ENCODE measurements at regions not wholly inside any gene's neighbourhood (a gene's known extent, or its start where the extent isn't known, plus 50 kb on each side); places are given as distances from the start of the nearest gene placed in this dataset.
A peak's percentile ranks its signal among the peaks of the same experiment; 100 is the strongest.
"Not testable (repeated sequence)": the region's sequence is repeated elsewhere in the genome, so short reads cannot be mapped to it uniquely, and the experiment has no call there.

DNA sequence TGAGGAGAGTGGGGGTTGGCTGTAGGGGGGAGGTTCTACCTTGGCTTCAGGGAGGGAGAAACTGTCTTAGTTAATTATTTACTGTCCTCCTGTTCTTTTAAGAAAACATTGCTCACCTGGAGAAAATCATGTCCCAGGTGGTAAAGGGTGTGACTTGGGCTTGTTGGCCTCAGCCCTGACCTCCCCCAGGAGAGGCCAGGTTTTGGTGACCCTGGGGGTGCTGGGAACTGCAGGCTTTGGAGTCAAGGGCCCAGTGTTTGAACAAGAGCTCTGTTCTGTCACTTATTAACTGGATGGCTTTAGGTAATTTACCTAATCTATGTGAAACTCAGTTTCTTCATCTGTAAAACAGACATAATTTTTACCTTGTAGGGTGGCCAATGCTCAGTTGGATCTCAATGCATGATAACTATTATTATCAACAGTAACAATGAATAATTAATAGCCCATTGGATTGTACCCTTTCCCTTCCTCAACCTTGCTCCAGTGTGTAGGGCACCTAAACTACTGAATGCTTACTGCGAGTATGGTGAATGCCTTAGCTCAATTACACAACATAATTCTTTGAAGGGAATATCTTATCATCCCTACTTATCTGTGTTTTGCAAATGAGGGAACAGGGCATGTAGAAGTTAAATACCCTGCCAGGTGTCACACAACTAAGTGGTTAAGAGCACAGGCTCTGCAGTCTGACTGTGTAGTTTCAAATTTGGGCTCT lies 959.4 kb upstream of the DEFB115 start:
- not testable (repeated sequence) for DNase-seq

DNA sequence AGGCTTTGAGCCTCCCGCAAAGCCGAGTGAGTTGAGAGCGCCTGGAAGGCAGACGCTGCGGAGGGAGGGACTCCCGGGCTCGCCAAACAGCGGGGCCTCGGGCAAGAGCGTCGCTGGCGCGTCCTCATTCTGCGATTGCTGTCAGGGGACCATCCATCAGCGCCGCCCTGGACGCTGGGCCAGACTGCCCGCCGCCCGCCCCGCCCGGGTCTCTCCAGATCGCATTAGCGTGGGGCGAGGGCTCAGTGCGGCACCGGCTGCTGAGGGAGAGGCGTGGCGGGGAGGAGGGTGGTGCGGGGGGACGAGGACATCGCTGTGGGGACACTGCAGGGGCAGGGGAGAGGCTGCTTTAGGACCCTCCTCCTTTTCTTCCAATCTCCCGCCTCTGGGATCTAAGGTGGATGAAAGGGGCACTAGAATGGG lies 957.2 kb upstream of the DEFB115 start:
- not testable (repeated sequence) for DNase-seq

DNA sequence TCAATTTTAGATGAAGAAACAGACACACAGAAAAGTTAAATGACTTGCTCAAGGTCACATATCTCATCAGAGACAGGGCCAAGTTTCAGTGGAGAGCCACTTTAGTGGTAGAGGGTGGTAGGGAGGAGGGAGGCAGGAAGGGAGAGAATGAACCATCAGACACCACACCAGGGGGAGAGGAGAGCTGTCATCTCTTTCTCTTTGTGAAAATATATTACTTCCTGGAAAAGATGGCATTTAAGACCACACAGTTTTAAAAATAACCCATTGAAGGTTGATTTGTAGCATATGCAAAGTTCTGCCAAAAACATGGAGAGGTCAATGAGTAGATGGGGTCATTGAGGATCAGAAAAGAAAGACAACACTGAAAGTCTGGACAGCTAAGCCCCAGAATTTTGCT lies 954.7 kb upstream of the DEFB115 start:
- DNase-seq, result not testable (repeated sequence)

DNA sequence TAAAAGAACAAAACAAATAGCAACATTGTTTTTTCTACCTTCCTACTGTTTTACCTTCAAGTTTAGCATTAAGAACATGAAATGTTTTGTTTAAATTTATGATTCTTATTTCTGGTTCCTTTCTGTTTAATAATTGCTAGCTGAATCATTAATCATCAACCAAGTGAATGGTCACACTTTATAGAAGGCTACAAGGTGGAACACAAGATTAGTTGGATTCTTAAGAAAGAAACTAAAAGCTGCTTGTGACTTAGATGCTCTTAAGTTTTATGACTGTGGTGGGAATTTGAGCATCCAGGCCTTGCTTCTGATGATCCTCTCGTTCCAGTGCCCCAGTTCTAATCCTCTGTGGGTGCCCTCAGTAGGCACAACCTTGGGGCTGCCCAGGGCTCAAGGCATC lies 947.5 kb upstream of the DEFB115 start:
- DNase-seq, result not testable (repeated sequence)

DNA sequence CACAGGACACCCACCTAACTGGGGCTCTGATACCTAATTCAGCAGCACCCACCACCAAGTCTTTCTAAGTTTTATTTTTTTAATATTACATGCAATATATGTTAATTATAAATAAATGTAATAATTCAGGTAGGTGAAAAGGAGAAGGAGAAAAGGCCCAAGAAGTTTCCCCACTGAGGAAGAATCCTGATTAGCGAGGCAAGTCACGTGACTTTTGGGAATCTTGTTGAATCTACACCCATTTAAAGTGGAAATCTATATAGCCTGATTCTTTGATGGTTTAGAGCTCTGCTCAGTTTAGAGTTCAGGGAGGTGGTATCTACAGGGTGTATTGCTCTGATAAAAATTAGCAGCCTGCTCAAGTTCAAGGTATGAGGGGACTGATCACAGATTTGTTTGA lies 947.1 kb upstream of the DEFB115 start:
- not testable (repeated sequence) for DNase-seq

DNA sequence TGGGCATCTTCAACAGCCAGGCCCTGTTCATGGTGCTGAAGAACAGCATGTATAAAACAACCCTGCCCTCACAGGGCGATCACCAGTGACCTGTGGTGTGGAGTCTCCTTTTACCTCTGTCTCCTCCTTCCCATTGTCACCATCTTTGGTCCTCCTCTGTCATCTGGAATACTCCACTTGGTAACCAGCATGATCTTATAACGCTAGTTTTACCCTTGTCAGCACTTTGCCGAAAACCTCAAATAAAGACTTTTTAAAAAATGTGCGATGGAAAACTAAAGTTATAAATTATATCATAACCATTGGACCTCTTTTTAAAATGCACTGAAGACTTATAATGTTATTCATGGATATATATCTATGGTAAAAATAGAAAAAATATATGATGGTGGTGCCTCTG lies 945.2 kb upstream of the DEFB115 start:
- not testable (repeated sequence) for DNase-seq

DNA sequence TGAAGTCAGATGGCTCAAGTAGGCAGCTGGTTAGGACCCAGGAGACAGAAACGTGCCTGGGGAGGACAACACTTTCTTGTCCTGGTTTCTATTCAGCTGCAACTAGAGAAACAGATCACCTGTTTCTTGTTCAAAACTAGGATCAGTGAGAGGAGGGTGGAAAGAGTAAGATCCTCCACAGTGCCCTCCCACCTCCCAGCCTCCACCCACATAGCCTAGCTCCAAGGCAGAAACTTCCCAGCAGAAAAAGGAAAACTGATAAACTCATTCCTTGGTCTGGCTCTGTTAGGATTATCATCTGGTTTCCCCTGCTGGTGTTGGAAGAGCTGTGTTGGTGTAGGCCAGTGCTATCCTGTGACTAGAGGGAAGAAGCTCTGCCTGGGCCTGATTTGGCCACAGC lies 943.8 kb upstream of the DEFB115 start:
- DNase-seq, result not testable (repeated sequence)

DNA sequence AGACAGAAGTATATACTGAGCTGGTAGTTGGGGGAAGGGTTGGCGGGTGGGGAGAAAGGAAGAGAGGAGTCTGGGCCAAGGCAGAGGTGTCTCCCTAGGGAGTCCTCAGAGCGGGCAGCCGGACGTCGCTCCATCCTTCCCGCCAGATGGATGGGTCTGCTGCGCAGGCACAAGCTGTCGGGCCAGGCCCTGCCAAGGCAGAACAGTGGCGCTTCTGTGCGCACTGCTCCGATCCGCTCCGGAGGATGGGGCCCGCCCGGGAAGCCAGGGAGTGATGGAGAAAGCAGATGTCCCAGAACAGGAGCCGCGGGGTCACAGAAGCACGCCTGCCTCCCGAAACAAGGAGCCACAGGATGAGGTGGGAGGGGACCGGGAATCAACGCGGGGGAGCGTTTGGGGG lies 941.4 kb upstream of the DEFB115 start:
- peak; percentile 36 for DNase-seq

DNA sequence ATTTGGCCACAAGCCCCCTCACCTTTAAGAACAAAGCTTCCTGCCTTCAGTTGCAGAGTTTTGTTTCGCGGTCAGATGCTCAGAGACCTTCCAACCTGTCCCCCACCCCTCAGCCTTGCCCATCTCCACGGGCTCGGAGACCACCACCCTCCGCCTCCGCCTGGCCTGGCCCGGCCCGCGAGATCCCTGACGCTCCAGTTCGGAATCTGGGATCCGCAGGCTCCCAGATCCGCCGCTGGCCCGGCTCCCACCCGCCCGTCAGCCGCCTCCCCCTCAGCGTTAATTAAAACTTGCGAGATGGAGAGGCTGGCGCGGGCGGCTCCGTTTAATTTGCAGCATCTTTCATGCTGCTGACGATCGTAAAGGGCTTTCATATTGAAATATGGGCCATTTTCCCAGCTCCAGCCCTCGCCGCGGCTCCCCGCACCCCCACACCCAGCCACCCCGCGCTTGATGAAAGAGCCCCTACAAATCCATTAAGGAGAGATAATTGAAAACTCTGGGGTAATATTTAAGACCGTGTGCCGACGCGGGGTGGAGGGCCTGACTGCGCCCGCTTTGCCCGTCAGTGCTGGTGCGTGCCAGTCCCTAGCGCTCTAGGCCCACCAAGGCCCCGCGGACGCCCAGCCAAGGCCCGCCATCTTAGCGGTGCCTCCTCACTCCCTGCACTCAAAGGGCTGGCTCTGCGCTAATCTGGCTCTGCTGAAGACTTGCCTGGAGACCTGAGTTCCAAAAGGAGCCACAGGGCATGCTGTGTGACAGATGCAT lies 940.7 kb upstream of the DEFB115 start:
- not testable (repeated sequence) for DNase-seq

DNA sequence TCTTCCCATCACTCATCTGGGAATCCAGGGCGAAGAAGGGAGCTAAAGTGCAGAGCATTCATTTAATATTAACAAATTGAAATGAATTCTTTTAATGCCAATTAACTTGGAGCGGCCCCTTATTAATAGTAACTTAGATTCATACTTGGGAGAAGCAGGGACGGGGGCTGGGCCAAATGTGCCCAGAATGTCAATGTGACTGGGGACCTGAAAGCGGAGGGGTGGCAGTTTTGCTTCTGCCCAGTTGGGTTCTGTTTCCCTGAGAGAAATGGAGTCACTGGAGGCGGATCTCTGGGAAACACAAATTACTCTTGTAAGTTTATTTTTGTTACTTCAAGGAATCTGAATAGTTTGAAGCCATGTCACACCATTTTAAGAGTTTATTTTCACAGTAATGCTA lies 923.7 kb upstream of the DEFB115 start:
- DNase-seq, result not testable (repeated sequence)

DNA sequence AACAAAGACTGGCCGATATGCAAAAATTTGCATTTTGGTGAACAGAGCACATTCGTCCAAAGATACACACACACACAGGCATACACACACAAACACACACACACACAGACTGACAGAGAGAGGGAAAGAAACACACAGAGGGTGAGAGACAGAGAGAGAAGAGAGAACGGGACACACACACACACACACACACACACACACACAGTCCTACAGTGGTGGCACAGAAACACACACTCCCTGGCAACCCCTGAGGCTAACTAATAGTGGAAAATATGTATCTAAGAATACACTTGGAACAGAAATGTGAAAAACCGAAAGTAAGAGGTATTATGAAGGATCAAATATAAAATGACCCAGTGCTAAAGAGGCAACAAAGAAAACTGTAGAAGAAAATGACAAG lies 919.9 kb upstream of the DEFB115 start:
- DNase-seq, result not testable (repeated sequence)

DNA sequence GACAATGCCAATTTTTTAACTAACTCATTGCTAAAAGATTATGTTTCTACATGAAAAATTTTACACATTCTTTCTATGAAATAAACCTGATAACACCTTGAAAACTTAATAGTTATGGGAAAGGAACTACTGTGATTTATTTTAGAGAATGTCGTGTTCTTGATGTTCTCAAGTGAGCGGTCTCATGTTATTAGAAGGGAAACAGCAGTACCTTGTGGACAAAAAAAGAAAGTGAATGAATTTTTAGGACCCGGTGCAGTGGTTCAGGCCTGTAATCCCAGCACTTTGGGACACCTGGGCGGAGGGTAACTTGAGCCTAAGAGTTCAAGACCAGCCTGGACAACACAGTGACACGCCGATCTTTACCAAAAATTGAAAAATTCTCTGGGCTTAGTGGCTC lies 908.5 kb upstream of the DEFB115 start:
- not testable (repeated sequence) for DNase-seq

DNA sequence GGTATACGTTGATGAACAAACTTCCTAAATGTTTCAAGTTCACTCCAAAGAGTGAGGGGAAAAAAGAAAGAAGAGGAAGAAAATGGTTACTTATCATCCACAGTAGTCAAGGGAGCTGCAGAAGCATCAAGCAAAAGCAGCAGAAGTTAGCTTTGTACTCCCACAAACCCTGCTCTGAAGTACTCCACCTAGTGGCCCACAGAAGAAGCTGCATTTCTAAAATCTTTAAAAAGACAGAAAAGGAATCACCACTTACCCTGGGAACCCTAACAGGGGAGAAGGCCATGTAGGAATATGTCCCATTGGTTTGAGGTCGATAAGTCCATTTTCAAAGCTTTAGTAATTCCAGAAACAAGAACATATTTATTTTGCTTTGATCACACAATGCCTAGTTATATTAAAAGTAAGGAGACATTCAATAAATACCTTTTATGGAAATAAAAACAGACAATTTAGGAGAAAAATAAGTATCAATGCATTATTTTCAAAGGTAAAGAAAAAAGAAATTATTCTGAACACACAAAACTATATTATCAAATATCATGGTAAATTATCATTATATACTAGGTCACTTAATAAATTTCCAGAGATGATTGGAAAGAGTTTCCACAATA lies 900.5 kb upstream of the DEFB115 start:
- DNase-seq, result not testable (repeated sequence)

DNA sequence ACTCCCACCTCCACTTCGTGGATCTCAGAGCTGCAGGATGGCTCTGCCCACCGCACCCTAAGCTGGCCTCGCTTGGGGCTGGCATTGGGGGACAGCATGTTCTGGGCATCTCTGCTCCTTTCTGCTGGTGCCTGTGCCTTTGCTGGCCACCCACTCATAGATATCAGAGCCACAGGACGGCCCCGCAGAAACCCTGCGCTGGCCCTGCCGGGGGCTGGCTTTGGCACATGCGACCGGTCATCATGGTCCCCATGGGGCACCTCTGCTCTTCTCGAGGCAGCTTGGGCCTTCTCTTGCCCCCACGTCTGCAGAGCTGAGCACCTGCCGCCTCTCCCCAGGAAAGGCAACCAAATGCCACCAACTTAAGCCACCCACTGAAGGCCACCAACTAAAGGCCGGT lies 895.7 kb upstream of the DEFB115 start:
- not testable (repeated sequence) for DNase-seq

DNA sequence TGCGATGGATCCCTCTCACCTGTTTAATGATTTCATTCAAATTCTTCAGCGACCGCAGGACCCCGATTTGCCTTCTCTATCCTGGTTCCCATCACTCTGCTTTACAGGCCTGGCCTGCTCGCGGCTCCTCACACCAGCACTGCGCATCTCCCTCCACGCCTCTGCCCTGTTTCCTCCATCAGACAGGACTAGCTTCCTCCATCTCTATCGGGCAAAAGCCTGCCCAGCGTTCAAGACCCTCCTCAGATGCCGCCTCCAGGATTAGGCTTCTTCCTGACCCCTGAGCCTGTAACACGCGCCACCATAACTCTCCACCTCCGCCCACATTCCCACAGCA lies 881.1 kb upstream of the DEFB115 start:
- DNase-seq, result not testable (repeated sequence)

DNA sequence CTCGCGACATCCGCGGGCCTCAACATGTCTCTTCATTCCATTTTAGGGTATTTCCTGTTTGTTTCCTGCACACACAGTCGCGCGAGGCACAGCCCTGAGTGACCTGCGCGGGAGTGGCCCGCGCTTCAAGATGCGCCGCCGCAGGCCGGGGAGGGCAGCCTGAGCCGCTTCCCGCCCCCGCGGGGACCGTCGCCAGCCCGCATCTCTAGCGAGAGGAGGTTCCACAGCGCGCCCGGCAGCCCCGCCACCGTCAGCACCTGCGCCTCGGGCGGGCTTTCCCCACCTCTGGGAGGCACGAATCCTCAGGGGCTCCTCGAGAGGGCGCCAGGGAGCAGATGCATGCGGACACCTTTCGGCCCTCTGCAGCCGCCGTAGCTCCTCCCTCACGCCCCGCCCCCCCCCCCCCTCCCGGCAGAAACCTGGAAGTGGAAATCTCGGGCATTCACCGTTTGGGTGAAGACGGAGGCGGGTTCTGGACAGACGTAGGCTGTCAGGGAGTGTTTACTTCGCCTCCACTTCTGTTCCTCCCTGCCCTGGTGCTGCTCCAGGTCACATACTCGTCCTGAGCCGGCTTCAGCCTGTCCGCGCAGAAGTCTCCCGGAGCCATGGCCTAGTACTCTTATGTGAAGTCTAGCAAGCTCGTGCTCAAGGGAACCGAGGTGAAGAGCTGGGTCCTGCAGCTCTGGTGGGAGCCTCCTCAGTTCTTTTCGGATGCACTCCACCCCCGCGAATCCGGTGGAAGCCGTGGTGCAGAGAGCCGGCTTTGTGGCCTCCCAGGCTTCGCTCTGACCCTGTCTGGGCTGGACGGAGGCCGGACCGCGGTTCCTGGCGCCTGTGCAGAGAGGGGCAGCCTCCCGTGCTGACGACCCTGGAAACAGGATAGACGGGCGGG lies 880.5 kb upstream of the DEFB115 start:
- peak; percentile 88 for DNase-seq

DNA sequence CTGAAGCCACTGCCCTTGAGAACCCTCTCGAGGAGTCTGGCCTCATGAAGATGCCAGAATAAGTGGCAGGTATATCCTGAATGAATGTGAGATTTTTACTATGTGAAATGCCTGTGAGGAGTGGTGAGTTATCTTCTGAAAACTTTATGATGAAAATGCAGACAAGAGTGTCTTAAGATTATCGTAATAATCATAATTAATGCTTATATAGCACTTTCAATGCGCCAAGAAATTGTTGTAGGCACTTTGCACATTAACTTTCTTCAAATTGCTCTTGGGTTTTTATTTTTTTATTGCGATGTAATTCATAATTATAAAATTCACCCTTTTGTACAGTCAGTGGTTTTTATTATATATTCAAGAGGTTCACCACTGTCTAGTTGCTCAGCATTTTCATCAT lies 879.1 kb upstream of the DEFB115 start:
- not testable (repeated sequence) for DNase-seq

DNA sequence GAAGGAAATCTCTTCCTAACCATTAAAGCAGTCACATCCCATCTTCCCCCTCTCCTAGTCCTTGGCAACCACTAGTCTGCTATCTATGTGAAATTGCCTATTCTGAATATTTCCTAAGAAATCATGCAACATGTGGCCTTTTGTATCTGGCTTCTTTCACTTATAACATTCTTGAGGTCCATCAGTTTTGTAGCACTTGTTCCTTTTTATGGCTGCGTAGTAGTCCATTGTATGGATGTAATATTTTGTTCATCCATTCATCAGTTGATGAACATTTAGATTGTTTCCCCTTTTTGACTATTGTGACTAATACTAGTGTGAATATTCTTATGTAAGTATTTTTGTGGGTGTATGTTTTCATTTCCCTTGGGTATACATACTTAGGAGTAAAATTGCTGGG lies 878.7 kb upstream of the DEFB115 start:
- DNase-seq, result not testable (repeated sequence)

DNA sequence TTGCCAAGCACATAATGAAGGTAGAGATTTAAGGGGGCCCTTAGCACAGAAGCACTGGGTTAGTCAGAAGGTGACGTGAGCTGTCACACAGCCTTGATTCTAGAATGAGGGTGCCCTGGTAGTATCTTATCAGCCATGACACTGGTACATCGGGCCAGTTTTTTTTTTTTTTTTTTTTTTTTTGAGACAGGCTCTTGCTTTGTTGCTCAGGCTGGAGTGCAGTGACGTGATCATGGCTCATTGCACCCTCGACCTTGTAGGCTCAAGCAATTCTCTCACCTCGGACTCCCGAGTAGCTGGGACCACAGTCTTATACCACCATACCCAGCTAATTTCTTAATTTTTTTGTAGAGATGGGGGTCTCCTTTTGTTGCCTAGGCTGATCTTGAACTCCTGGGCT lies 872.6 kb upstream of the DEFB115 start:
- DNase-seq, result not testable (repeated sequence)

DNA sequence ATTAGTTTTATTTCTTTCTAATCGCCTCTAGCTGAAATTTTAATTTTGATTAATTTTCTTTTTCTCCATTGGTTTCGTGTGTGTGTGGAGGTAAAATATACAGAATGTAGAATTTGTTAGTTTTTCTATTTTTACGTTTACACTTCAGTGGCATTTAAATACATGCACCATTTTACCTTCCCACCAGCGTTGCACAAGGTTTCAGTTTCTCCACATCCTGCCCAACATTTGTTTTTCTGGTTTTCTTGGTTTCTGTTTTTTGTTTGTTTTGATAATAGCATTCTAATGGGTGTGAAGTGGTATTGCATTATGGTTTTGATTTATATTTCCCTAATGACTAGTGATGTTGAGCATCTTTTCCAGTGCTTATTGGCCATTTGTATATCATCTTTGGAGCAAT lies 871.4 kb upstream of the DEFB115 start:
- DNase-seq, result not testable (repeated sequence)

DNA sequence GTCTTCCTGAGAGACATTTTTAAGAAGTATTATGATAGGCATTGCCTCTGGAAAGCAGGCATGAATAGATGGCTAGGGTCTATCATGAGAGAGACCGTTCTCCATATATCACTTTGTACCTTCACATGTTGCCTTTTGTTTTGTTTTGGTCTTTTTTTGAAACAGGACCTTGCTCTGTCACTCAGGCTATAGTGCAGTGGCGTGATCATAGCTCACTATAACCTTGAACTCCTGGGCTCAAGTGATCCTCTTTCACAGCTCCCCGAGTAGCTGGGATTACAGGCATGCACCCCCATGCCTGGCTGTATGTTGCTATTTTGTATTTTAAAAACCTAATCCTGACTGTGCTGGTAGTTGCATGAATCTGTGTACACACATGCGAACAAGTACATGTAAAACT lies 869.6 kb upstream of the DEFB115 start:
- DNase-seq, result not testable (repeated sequence)

DNA sequence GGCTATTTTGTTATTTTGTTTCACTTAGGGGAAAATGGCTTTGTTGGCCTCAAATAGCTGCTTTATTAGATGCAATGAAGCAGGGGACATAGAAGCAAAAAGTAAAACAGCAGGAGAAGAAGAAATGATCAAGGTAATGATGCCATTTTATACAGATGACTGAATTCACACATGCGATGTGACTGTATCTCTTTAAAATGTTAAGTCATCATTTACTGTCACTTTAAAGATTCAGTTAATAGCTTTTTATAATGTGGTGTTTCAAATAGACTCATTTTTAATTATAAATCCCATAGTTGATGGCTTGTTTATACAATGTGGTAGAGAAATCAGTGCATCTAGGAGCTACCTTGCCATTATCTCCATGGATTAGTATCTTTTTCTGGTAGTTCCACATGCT lies 863.9 kb upstream of the DEFB115 start:
- DNase-seq, result not testable (repeated sequence)

DNA sequence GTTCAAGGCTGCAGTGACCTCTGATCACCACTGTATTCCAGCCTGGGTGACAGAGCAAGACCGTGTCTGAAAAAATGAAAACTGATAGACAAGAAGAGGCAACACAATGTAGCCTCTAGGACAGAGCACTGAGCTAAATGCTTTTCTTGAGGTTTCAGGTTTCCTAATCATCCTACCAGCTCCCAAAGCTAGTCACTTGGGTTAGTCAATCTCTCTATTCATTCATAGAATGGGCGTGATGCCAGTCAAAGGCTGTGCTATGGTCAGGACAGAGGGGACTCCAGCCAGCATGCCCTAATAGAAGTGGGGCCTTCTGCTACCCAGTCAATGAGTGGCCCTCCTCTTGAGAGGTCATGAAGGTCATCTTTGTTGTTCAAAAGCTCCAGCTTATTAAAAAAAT lies 860.4 kb upstream of the DEFB115 start:
- DNase-seq, result not testable (repeated sequence)
